ENCODE measurements at regions not wholly inside any gene's neighbourhood (a gene's known extent, or its start where the extent isn't known, plus 50 kb on each side); places are given as distances from the start of the nearest gene placed in this dataset.

- no peaks in the 10 kb centered on the region for H4K20me1 ChIP-seq (ENCODE audit: insufficient read depth, low read length)
- H3K4me3 ChIP-seq (ENCODE audit: low read depth, low read length, poor library complexity, severe bottlenecking) = no peak overlapping the region
- no peak overlapping the region for H2AFZ ChIP-seq (ENCODE audit: low read length)
- no peaks in the 10 kb centered on the region for H3K4me1 ChIP-seq (ENCODE audit: insufficient read depth, low read length, severe bottlenecking)
- H3K36me3 ChIP-seq (ENCODE audit: insufficient read depth, low read length) = no peaks in the 10 kb centered on the region
- no peaks in the 10 kb centered on the region for H3K27me3 ChIP-seq (ENCODE audit: insufficient read depth, low read length)
- H3K27ac ChIP-seq (ENCODE audit: low read depth, low read length, poor library complexity, severe bottlenecking) = no peak overlapping the region
- no peaks in the 10 kb centered on the region for H3F3A ChIP-seq (ENCODE audit: insufficient read depth, low read length)
- TF ChIP-seq CTCF (IDR thresholded peaks at IDR 0.05; ENCODE audit: low read length) (no peak), EZH2 (IDR thresholded peaks at IDR 0.05; ENCODE audit: borderline replicate concordance, low read length) (no peak)
- H3K9me2 ChIP-seq (ENCODE audit: low read depth, low read length) = no peaks in the 10 kb centered on the region
- no peak overlapping the region for H3K9ac ChIP-seq (ENCODE audit: low read length)
- H3K9me3 ChIP-seq (ENCODE audit: low read length) = no peaks in the 10 kb centered on the region
- no peaks in the 10 kb centered on the region for H3K79me2 ChIP-seq (ENCODE audit: insufficient read depth, low read length)
- no peak overlapping the region for H3K4me2 ChIP-seq (ENCODE audit: low read length)
Observed at GRCh38 chr11:39681428-39681827, 1778.0 kb downstream of the LRRC4C start.

DNA sequence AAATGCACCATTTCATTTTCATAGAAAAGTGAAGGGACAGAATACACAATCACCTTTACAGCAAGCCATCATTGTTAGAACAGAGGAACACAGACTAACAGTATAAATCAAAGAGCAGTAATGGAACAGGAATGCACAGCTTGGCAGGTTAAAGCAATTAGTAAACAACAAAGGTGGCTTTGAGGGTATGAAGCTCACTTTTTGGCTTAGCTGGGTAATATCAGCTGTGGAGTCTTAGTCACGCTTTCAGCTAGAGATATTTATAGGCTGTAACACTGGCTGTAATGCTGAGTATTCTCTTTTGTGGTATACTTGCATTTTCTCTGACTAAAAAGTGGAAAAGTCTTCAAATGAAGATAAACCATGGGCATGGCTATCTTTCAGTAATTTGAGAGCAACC, 1780.5 kb downstream of the LRRC4C start:
- no peaks in the 10 kb centered on the region for H3K79me2 ChIP-seq (ENCODE audit: insufficient read depth, low read length)
- no peak overlapping the region for H3K4me2 ChIP-seq (ENCODE audit: low read length)
- no peaks in the 10 kb centered on the region for H3F3A ChIP-seq (ENCODE audit: insufficient read depth, low read length)

DNA sequence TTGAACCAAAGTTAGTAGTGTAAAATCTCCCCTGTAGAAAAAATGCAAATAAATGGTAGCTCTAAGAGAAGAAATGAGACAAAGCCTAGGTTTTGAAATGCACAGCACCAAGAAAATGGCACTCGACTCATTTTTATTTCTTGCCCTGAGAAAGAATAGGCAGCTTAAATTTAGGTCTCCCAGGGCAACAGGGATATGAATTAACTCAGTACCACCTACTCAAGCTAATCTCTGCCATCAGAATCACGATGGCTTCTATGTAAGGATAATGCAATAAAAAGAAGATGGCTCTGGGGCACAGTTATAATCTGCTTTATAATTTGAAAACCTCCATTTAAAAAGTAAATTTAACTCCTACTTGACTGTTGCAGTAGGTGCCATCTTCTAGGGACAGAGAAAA, 1784.3 kb downstream of the LRRC4C start:
- Histone ChIP-seq H3K27me3 (ENCODE audit: insufficient read depth, low read length) (no peaks in the 10 kb centered on the region), H3K9ac (ENCODE audit: low read length) (no peak overlapping the region), H3F3A (ENCODE audit: insufficient read depth, low read length) (no peaks in the 10 kb centered on the region), H3K9me3 (ENCODE audit: low read length) (no peaks in the 10 kb centered on the region), H3K36me3 (ENCODE audit: insufficient read depth, low read length) (no peaks in the 10 kb centered on the region), H3K9me2 (ENCODE audit: low read depth, low read length) (no peaks in the 10 kb centered on the region), H3K27ac (ENCODE audit: low read depth, low read length, poor library complexity, severe bottlenecking) (no peak overlapping the region), H3K79me2 (ENCODE audit: insufficient read depth, low read length) (no peaks in the 10 kb centered on the region), H2AFZ (ENCODE audit: low read length) (no peak overlapping the region), H3K4me2 (ENCODE audit: low read length) (no peak overlapping the region), H3K4me1 (ENCODE audit: insufficient read depth, low read length, severe bottlenecking) (no peaks in the 10 kb centered on the region), H3K4me3 (ENCODE audit: low read depth, low read length, poor library complexity, severe bottlenecking) (no peak overlapping the region), H4K20me1 (ENCODE audit: insufficient read depth, low read length) (no peaks in the 10 kb centered on the region)
- TF ChIP-seq CTCF (IDR thresholded peaks at IDR 0.05; ENCODE audit: low read length) (no peak), EZH2 (IDR thresholded peaks at IDR 0.05; ENCODE audit: borderline replicate concordance, low read length) (no peak)

More for the DNA sequence above, 1780.5 kb downstream of the LRRC4C start:
- Histone ChIP-seq H3K9me2 (ENCODE audit: low read depth, low read length) (no peaks in the 10 kb centered on the region), H4K20me1 (ENCODE audit: insufficient read depth, low read length) (no peaks in the 10 kb centered on the region), H2AFZ (ENCODE audit: low read length) (no peak overlapping the region), H3K4me3 (ENCODE audit: low read depth, low read length, poor library complexity, severe bottlenecking) (no peak overlapping the region), H3K4me1 (ENCODE audit: insufficient read depth, low read length, severe bottlenecking) (no peaks in the 10 kb centered on the region), H3K27ac (ENCODE audit: low read depth, low read length, poor library complexity, severe bottlenecking) (no peak overlapping the region), H3K36me3 (ENCODE audit: insufficient read depth, low read length) (no peaks in the 10 kb centered on the region), H3K9ac (ENCODE audit: low read length) (no peak overlapping the region), H3K27me3 (ENCODE audit: insufficient read depth, low read length) (no peaks in the 10 kb centered on the region), H3K9me3 (ENCODE audit: low read length) (no peaks in the 10 kb centered on the region)
- no peak for TF ChIP-seq EZH2 (IDR thresholded peaks at IDR 0.05; ENCODE audit: borderline replicate concordance, low read length)
- TF ChIP-seq CTCF (IDR thresholded peaks at IDR 0.05; ENCODE audit: low read length) = no peak
